GM12878 (cell line): ENCODE measurements at regions not wholly inside any gene's neighbourhood (a gene's known extent, or its start where the extent isn't known, plus 50 kb on each side); places are given as distances from the start of the nearest gene placed in this dataset.

Source experiments
- ATAC-seq: fragments of 200-7000 bp; cut with Tn5 transposase; 3 replicates; pipeline ENCODE4 v1.9.1; 2020; ENCODE audit warnings: mild to moderate bottlenecking, moderate library complexity
- BruUV-seq: library from RNA; stranded (reverse); fragments of 400-500 nt; replicated peaks from 2 replicates; lab custom pipeline; 2021; lab: Mats Ljungman, UMichigan
- CTCF ChIA-PET: fragments of 300-600 bp; sonication (Branson Sonifier 250); formaldehyde crosslinking; extraction: SDS; loops from one replicate; lab custom pipeline; 2021; ENCODE audit warnings: inconsistent platforms; lab: Yijun Ruan, JAX
- POLR2A ChIA-PET: fragments of 350-600 bp; formaldehyde crosslinking; extraction: SDS; loops from one replicate; lab custom pipeline; 2021; ENCODE audit warnings: inconsistent platforms; lab: Charles Lee
- RAD21 ChIA-PET: fragments of 300-600 bp; sonication (Branson Sonifier 250); formaldehyde crosslinking; loops from one replicate; lab custom pipeline; 2023; ENCODE audit warnings: antibody characterized with exemption; ENCODE audit not compliant: unreplicated experiment; lab: Charles Lee
- SMC1A ChIA-PET: fragments of 300-600 bp; sonication (Branson Sonifier 250); formaldehyde crosslinking; loops from one replicate; lab custom pipeline; 2023; ENCODE audit not compliant: unreplicated experiment, uncharacterized antibody; lab: Charles Lee
- DNase-seq: peaks from one replicate; pipeline ENCODE4 v3.0.0-alpha.2; 2011; ENCODE audit warnings: low read depth, low spot score
- FAIRE-seq: peaks from 3 replicates; lab custom pipeline; 2011; peaks lifted over from hg19 to GRCh38; lab: Jason Lieb, UNC
- H2AFZ ChIP-seq: 2 replicates; pipeline ENCODE4 v1.6.0; 2011; ENCODE audit warnings: low read depth, low read length, control low read depth; ENCODE audit not compliant: control insufficient read depth
- H3K27ac ChIP-seq: 2 replicates; pipeline ENCODE4 v1.5.1; 2011; ENCODE audit warnings: control low read depth; ENCODE audit not compliant: control insufficient read depth, insufficient read depth
- H3K27me3 ChIP-seq, 2 experiments: replicated peaks in 1 of 2; 2 replicates each; pipeline versions ENCODE4 v1.6.0 to v1.6.1; 2011; ENCODE audit warnings: low read length in 1 of 2; ENCODE audit not compliant: control insufficient read depth in 2 of 2, insufficient read depth in 2 of 2
- H3K36me3 ChIP-seq, 2 experiments: 2 replicates each; pipeline ENCODE4 v1.5.1; 2011; ENCODE audit warnings: low read length in 1 of 2; ENCODE audit not compliant: control insufficient read depth in 2 of 2, insufficient read depth in 2 of 2
- H3K4me1 ChIP-seq: 2 replicates; pipeline ENCODE4 v1.6.1; 2011; ENCODE audit warnings: mild to moderate bottlenecking, low read length, moderate library complexity, mixed read lengths; ENCODE audit not compliant: control insufficient read depth, insufficient read depth
- H3K4me2 ChIP-seq: 2 replicates; pipeline ENCODE4 v1.6.0; 2011; ENCODE audit warnings: control low read depth; ENCODE audit not compliant: control insufficient read depth, insufficient read depth
- H3K4me3 ChIP-seq: fragments of 200-600 bp; sonication (generic); 2 replicates; pipeline ENCODE4 v1.5.1; 2016
- H3K79me2 ChIP-seq: 2 replicates; pipeline ENCODE4 v1.6.0; 2011; ENCODE audit warnings: low read length; ENCODE audit not compliant: control insufficient read depth, insufficient read depth
- H3K9ac ChIP-seq: 2 replicates; pipeline ENCODE4 v1.8.0; 2011; ENCODE audit warnings: low read length, control low read depth, mixed read lengths; ENCODE audit not compliant: control insufficient read depth, insufficient read depth
- H3K9me3 ChIP-seq: replicated peaks from 3 replicates; pipeline ENCODE4 v1.5.1; 2011; ENCODE audit warnings: mild to moderate bottlenecking, low read length; ENCODE audit not compliant: control insufficient read depth, insufficient read depth
- H4K20me1 ChIP-seq: 2 replicates; pipeline ENCODE4 v1.6.0; 2011; ENCODE audit not compliant: control insufficient read depth, insufficient read depth
- CHD1 ChIP-seq: IDR thresholded peaks from 2 replicates; pipeline ENCODE4 v1.6.1; 2012; ENCODE audit warnings: low read depth, low read length, improper control_type of control experiment
- EP300 ChIP-seq, 2 experiments: fragments of 150-350 bp in 1 of 2; IDR thresholded peaks; 2 replicates each; pipeline ENCODE4 v1.6.1; 2011 to 2012; ENCODE audit warnings: low read depth in 2 of 2, low read length in 2 of 2, borderline replicate concordance in 1 of 2, improper control_type of control experiment in 1 of 2, inconsistent platforms in 1 of 2; ENCODE audit not compliant: control insufficient read depth in 1 of 2
- FOXM1 ChIP-seq: IDR thresholded peaks from 2 replicates; pipeline ENCODE4 v1.6.1; 2012; ENCODE audit warnings: low read depth, mild to moderate bottlenecking, inconsistent platforms, low read length, moderate library complexity
- MTA2 ChIP-seq: fragments of 450-650 bp; IDR thresholded peaks from 2 replicates; pipeline ENCODE4 v1.6.1; 2016; ENCODE audit warnings: low read depth, mild to moderate bottlenecking, moderate library complexity
- MTA3 ChIP-seq: IDR thresholded peaks from 2 replicates; pipeline ENCODE4 v1.6.1; 2012; ENCODE audit warnings: low read length, inconsistent platforms, borderline replicate concordance
- NRF1 ChIP-seq: conservative IDR thresholded peaks from 2 replicates; pipeline ENCODE4 v1.6.1; 2011; ENCODE audit warnings: mild to moderate bottlenecking, low read depth, low read length, improper control_type of control experiment
- RB1 ChIP-seq: fragments of 450-650 bp; formaldehyde crosslinking; IDR thresholded peaks from 2 replicates; pipeline ENCODE4 v1.6.1; 2017; ENCODE audit warnings: mild to moderate bottlenecking, borderline replicate concordance
- RFX5 ChIP-seq: IDR thresholded peaks from 2 replicates; pipeline ENCODE4 v1.6.1; 2011; ENCODE audit warnings: low read depth, low read length, improper control_type of control experiment
- SMAD1 ChIP-seq: fragments of 450-650 bp; IDR thresholded peaks from 2 replicates; pipeline ENCODE4 v1.6.1; 2018; ENCODE audit warnings: mild to moderate bottlenecking, low read depth; ENCODE audit not compliant: partially characterized antibody
- SMC3 ChIP-seq: IDR thresholded peaks from 2 replicates; pipeline ENCODE4 v1.6.1; 2011; ENCODE audit warnings: low read length, improper control_type of control experiment, borderline replicate concordance
- SREBF2 ChIP-seq: IDR thresholded peaks from 2 replicates; pipeline ENCODE4 v1.6.1; 2012; ENCODE audit warnings: mild to moderate bottlenecking, low read length
- USF1 ChIP-seq: IDR thresholded peaks from 2 replicates; pipeline ENCODE4 v1.6.1; 2011; ENCODE audit warnings: borderline replicate concordance, low read depth, mild to moderate bottlenecking, moderate library complexity, mixed read lengths, low read length; ENCODE audit not compliant: insufficient read depth; ENCODE audit errors: extremely low read length
- WRNIP1 ChIP-seq: IDR thresholded peaks from 2 replicates; pipeline ENCODE4 v1.6.1; 2011; ENCODE audit warnings: low read depth, low read length, improper control_type of control experiment, borderline replicate concordance
- YBX1 ChIP-seq: fragments of 450-650 bp; IDR thresholded peaks from 2 replicates; pipeline ENCODE4 v1.6.1; 2016; ENCODE audit warnings: antibody characterized with exemption
- ZNF274 ChIP-seq: IDR thresholded peaks from one replicate; pipeline ENCODE4 v1.8.0; 2011; ENCODE audit not compliant: insufficient read length, insufficient read depth
- ZNF622 ChIP-seq: fragments of 450-650 bp; IDR thresholded peaks from 2 replicates; pipeline ENCODE4 v1.6.1; 2017; ENCODE audit warnings: mild to moderate bottlenecking, inconsistent platforms
- WGBS: methylation state at CpG from one replicate; pipeline ENCODE4 v1.1.6; 2016; ENCODE audit warnings: low lambda C conversion rate; ENCODE audit not compliant: insufficient replicate concordance, insufficient coverage; ENCODE audit errors: missing lambda C conversion rate; 5-methylcytosine and 5-hydroxymethylcytosine counted together
- in situ Hi-C: fragments of 300-500 bp; cut with MboI; formaldehyde crosslinking; loops from 9 replicates; pipeline ENCODE4 v1.14.3; 2018; ENCODE audit warnings: mixed read lengths
- intact Hi-C: fragments of 100-400 bp; cut with micrococcal nuclease; formaldehyde crosslinking; loops from one replicate; pipeline ENCODE4 v1.14.2; 2022; ENCODE audit not compliant: unreplicated experiment
- TF ChIP-seq, protein P1 (sequence below), 3 experiments: IDR thresholded peaks in 2 of 3; conservative IDR thresholded peaks in 1 of 3; 2 replicates each; pipeline ENCODE4 v1.5.1; 2011; ENCODE audit warnings: low read depth in 3 of 3, low read length in 3 of 3, mild to moderate bottlenecking in 3 of 3, control low read depth in 2 of 3, moderate library complexity in 2 of 3, inconsistent platforms in 1 of 3, mixed read lengths in 1 of 3; ENCODE audit not compliant: control insufficient read depth in 2 of 3, insufficient read depth in 1 of 3; ENCODE audit errors: extremely low read depth in 1 of 3

DNA sequence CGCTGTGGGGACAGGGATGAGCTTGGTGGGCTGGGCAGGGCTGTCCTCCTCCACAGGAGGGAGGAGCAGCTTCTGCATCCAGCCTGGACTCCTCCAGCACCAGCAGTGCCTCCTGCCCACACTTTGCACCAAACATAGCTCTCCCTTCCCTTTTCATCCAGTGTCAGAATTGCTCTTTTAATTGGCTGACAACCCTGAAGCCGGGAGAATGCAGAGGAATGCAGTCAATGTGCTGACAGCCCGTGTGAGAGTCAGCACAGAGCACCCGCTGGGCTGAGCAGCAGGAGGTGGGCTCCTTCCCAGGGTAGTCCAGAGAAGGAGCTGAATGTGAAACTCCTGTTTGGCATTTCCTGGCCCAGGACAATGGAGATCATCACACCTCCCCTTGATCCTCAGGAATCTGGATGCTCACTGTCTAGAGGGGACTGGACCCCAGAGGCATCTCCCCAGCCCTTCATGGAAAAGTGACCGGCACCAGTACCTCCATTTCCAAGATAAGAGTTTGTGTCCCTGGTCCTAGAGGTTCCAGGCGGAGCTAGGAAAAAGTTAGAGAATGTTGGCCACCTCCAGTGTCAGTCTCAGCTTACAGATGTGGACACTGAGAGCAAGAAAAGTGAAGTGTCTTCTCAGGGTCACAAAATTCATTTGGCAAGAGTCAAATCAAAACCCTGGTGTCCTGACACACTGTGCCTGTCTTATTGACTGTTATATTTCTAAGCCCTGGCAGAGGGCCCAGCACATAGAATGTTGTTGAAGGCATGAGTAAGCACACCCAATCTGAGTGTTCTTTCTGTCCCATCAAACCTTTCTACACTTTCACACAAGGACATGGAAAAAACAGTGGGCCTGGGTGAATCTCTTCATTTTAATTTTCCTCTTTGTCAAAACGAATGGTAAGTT, 202.1 kb downstream of the SNX18 start:
- ChIA-PET CTCF (no interaction called here), SMC1A (interaction anchor here (1.0 kb wide), 1 partner anchor 23 kb away, joined by 3 read pairs; no protein-coding TSS in a partner anchor), POLR2A (no interaction called here), RAD21 (no interaction called here)
- H3K27me3 ChIP-seq = 0 out of 4 replicates have a peak, but pooled peaks cover 0 to 2% of the 10 kb centered on the region in 2 experiments
- ATAC-seq (no peak), DNase-seq (no peak), FAIRE-seq (no peak)
- H3K4me2 ChIP-seq = no peak overlapping the region
- in situ Hi-C loops = no loop called here
- BruUV-seq = no TSS peak
- no peak overlapping the region for H3K27ac ChIP-seq
- 26% methylated on average over 7 of the region's 7 CpGs for WGBS
- H3K9me3 ChIP-seq = no peaks in the 10 kb centered on the region; the same call in 2 of the 3 replicates
- H3K9ac ChIP-seq = no peak overlapping the region
- no peaks in the 10 kb centered on the region for H4K20me1 ChIP-seq
- intact Hi-C loops = no loop called here
- no peaks in the 10 kb centered on the region for H3K36me3 ChIP-seq
- H3K4me1 ChIP-seq = no peaks in the 10 kb centered on the region
- no peaks in the 10 kb centered on the region for H3K79me2 ChIP-seq
- H3K4me3 ChIP-seq = no peak overlapping the region
- H2AFZ ChIP-seq = no peak overlapping the region
- TF ChIP-seq SMC3 (no peak), FOXM1 (no peak), RB1 (no peak), YBX1 (no peak), ZNF274 (no peak), ZNF622 (no peak), WRNIP1 (no peak), MTA3 (no peak), MTA2 (no peak), NRF1 (no peak), CHD1 (no peak), SMAD1 (no peak), EP300 (IDR thresholded peaks at IDR 0.05; ENCODE audit: borderline replicate concordance in 1 of 2, control insufficient read depth in 1 of 2, low read depth in 2 of 2, low read length in 2 of 2) (no peak), USF1 (no peak), RFX5 (no peak), SREBF2 (no peak)
- TF ChIP-seq, protein P1, sequence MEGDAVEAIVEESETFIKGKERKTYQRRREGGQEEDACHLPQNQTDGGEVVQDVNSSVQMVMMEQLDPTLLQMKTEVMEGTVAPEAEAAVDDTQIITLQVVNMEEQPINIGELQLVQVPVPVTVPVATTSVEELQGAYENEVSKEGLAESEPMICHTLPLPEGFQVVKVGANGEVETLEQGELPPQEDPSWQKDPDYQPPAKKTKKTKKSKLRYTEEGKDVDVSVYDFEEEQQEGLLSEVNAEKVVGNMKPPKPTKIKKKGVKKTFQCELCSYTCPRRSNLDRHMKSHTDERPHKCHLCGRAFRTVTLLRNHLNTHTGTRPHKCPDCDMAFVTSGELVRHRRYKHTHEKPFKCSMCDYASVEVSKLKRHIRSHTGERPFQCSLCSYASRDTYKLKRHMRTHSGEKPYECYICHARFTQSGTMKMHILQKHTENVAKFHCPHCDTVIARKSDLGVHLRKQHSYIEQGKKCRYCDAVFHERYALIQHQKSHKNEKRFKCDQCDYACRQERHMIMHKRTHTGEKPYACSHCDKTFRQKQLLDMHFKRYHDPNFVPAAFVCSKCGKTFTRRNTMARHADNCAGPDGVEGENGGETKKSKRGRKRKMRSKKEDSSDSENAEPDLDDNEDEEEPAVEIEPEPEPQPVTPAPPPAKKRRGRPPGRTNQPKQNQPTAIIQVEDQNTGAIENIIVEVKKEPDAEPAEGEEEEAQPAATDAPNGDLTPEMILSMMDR (IDR thresholded peaks at IDR 0.05 in 2 of 3, conservative IDR thresholded peaks at IDR 0.05 in 1 of 3; ENCODE audit: control insufficient read depth in 2 of 3, extremely low read depth in 1 of 3, insufficient read depth in 1 of 3, low read depth in 3 of 3, low read length in 3 of 3) = no peak
